ENCODE measurements at regions not wholly inside any gene's neighbourhood (a gene's known extent, or its start where the extent isn't known, plus 50 kb on each side); places are given as distances from the start of the nearest gene placed in this dataset.

- DNase-seq = no peak
- Histone ChIP-seq H3K9me3 (no peaks in the 10 kb centered on the region), H3K4me1 (no peaks in the 10 kb centered on the region), H3K27me3 (no peaks in the 10 kb centered on the region), H3K4me3 (no peak overlapping the region), H3K36me3 (no peaks in the 10 kb centered on the region), H3K27ac (no peak overlapping the region)
- intact Hi-C loops (cut with DNase I) = no loop called here
- TF ChIP-seq, protein P1, sequence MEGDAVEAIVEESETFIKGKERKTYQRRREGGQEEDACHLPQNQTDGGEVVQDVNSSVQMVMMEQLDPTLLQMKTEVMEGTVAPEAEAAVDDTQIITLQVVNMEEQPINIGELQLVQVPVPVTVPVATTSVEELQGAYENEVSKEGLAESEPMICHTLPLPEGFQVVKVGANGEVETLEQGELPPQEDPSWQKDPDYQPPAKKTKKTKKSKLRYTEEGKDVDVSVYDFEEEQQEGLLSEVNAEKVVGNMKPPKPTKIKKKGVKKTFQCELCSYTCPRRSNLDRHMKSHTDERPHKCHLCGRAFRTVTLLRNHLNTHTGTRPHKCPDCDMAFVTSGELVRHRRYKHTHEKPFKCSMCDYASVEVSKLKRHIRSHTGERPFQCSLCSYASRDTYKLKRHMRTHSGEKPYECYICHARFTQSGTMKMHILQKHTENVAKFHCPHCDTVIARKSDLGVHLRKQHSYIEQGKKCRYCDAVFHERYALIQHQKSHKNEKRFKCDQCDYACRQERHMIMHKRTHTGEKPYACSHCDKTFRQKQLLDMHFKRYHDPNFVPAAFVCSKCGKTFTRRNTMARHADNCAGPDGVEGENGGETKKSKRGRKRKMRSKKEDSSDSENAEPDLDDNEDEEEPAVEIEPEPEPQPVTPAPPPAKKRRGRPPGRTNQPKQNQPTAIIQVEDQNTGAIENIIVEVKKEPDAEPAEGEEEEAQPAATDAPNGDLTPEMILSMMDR (IDR thresholded peaks at IDR 0.05) = no peak
- TF ChIP-seq POLR2A (IDR thresholded peaks at IDR 0.05) = no peak
- WGBS, 2 donors = 0 to 19% methylated on average over 1 of the region's 1 CpG
These were observed 905.5 kb upstream of the PCDH20 start for GRCh38 chr13:62321139-62321538.

- H3K4me1 ChIP-seq = no peaks in the 10 kb centered on the region
- DNase-seq = no peak
- no peaks in the 10 kb centered on the region for H3K9me3 ChIP-seq
- no peak for TF ChIP-seq POLR2A (IDR thresholded peaks at IDR 0.05)
- TF ChIP-seq, protein P1 (IDR thresholded peaks at IDR 0.05) = peak in 2 of 6 experiments; percentile 14 to 15
- H3K27me3 ChIP-seq = no peaks in the 10 kb centered on the region
- no peaks in the 10 kb centered on the region for H3K36me3 ChIP-seq
- 41 to 49% methylated on average over 4 of the region's 4 CpGs for WGBS, 2 donors
- no peak overlapping the region for H3K27ac ChIP-seq
- H3K4me3 ChIP-seq = no peak overlapping the region
- intact Hi-C loops (cut with DNase I) = no loop called here
These were observed 904.8 kb upstream of the PCDH20 start for GRCh38 chr13:62320129-62321108.

DNA sequence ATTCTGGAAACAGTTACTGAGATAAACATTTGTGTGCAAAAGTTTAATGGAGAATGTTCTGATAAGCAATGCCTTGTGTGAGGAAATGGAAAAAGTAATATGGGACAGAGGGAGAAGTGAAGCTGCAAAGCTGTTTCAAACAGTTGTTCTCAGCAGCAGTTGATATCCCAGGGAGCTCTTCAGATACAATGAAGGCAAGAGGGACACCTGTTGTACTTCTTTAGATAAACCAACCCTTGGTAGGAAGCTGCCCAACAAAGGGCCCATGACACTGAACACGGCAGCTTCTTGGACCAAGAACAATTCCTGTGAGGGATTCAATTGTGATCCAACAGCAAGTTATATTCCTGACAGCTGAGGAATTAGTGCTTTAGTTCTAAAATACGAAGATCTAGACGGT lies 894.3 kb upstream of the PCDH20 start:
- 69% methylated on average over 3 of the region's 3 CpGs for WGBS, 2 donors
- no peaks in the 10 kb centered on the region for H3K9me3 ChIP-seq
- intact Hi-C loops (cut with DNase I) = no loop called here
- H3K4me3 ChIP-seq = no peak overlapping the region
- DNase-seq = no peak
- TF ChIP-seq, protein P1 (IDR thresholded peaks at IDR 0.05) = no peak
- TF ChIP-seq POLR2A (IDR thresholded peaks at IDR 0.05) = no peak
- H3K27me3 ChIP-seq = no peaks in the 10 kb centered on the region
- no peaks in the 10 kb centered on the region for H3K36me3 ChIP-seq
- H3K4me1 ChIP-seq = no peaks in the 10 kb centered on the region
- no peak overlapping the region for H3K27ac ChIP-seq

- WGBS, 2 donors = 59 to 71% methylated on average over 3 of the region's 3 CpGs
- no peak for TF ChIP-seq POLR2A (IDR thresholded peaks at IDR 0.05)
- TF ChIP-seq, protein P1 (IDR thresholded peaks at IDR 0.05) = no peak
- Histone ChIP-seq H3K27ac (no peak overlapping the region), H3K36me3 (no peaks in the 10 kb centered on the region), H3K9me3 (no peaks in the 10 kb centered on the region), H3K4me3 (no peak overlapping the region), H3K27me3 (no peaks in the 10 kb centered on the region), H3K4me1 (no peaks in the 10 kb centered on the region)
- intact Hi-C loops (cut with DNase I) = no loop called here
- no peak for DNase-seq
These were observed 890.1 kb upstream of the PCDH20 start for GRCh38 chr13:62305756-62306155.

DNA sequence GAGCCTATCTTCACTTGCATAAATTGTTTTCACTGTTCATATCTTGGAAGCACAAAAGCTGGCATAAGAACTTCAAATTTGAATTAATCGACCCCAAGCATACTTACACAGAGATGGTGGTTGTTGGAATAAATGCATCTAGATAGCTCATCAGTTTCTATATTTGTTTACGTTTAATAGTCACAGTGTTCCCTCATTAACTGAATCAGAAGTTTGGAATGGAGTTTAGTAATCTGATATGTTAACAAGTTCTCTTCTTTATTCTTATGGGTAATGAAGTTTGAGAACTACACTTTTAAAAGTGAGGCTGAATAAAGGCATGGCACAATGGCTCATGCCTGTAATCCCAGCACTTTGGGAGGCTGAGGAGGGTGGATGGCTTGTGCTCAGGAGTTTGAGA lies 886.7 kb upstream of the PCDH20 start:
- intact Hi-C loops (cut with DNase I) = no loop called here
- DNase-seq = no peak
- WGBS, 2 donors = 27 to 46% methylated on average over 2 of the region's 2 CpGs
- Histone ChIP-seq H3K36me3 (no peaks in the 10 kb centered on the region), H3K27ac (no peak overlapping the region), H3K4me1 (no peaks in the 10 kb centered on the region), H3K9me3 (no peaks in the 10 kb centered on the region), H3K4me3 (no peak overlapping the region), H3K27me3 (no peaks in the 10 kb centered on the region)
- no peak for TF ChIP-seq POLR2A (IDR thresholded peaks at IDR 0.05)
- TF ChIP-seq, protein P1 (IDR thresholded peaks at IDR 0.05) = no peak
